Lower lobe of right lung (tissue), 2 donors: ENCODE measurements at regions not wholly inside any gene's neighbourhood (a gene's known extent, or its start where the extent isn't known, plus 50 kb on each side); places are given as distances from the start of the nearest gene placed in this dataset.

Experiments used
- ATAC-seq, 2 donors: fragments of 200-7000 bp; cut with Tn5 transposase; one replicate each; pipeline ENCODE4 v1.9.1; 2020 to 2022; ENCODE audit warnings: mild to moderate bottlenecking in 2 of 2, moderate library complexity in 2 of 2
- DNase-seq: peaks from one replicate; pipeline ENCODE4 v3.0.0-alpha.2; 2020
- H3K27ac ChIP-seq: fragments of 200-600 bp; one replicate; pipeline ENCODE4 v1.8.0; 2022
- H3K27me3 ChIP-seq: fragments of 200-600 bp; one replicate; pipeline ENCODE4 v1.8.0; 2022; ENCODE audit warnings: low read depth
- H3K36me3 ChIP-seq: fragments of 200-600 bp; one replicate; pipeline ENCODE4 v1.8.0; 2022; ENCODE audit warnings: mild to moderate bottlenecking
- H3K4me1 ChIP-seq: fragments of 200-600 bp; one replicate; pipeline ENCODE4 v1.8.0; 2022
- H3K4me3 ChIP-seq: fragments of 200-600 bp; one replicate; pipeline ENCODE4 v1.8.0; 2022; ENCODE audit warnings: mild to moderate bottlenecking
- H3K9me3 ChIP-seq: fragments of 200-600 bp; one replicate; pipeline ENCODE4 v1.8.0; 2022
- CTCF ChIP-seq: fragments of 200-600 bp; IDR thresholded peaks from one replicate; pipeline ENCODE4 v1.8.0; 2022; ENCODE audit warnings: antibody characterized with exemption, mild to moderate bottlenecking
- intact Hi-C: fragments of 100-400 bp; cut with DNase I; formaldehyde crosslinking; loops from one replicate; pipeline ENCODE4 v1.11.0; 2022
- donor health status: DM: no; HTN: yes; CAD: no; lungs with severe emphysema.

DNA sequence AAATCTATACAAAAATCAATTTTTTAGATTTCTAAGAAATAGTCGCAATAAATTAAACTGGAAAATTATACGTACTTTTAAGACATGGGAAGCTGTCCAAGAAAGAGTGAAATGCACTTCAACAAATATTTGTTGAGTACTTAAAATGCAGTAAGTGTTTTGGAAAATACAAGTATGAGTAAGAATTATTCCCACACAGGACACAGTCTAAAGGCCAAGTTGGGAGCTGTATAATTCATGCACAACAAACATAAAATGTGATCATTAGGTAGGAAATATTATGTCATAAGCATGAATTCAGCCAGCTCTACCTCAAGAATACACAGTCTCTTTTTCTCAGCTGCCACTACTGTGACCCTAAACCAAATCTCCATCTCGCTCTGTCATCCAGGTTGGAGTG, 267.6 kb downstream of the CNTN3 start:
- intact Hi-C loops = no loop called here
- DNase-seq = no peak
- no peak overlapping the region for H3K4me3 ChIP-seq
- H3K4me1 ChIP-seq = no peaks in the 10 kb centered on the region
- no peak overlapping the region for H3K27ac ChIP-seq
- no peaks in the 10 kb centered on the region for H3K36me3 ChIP-seq
- no peak for ATAC-seq
- TF ChIP-seq CTCF = no peak
- H3K27me3 ChIP-seq = no peaks in the 10 kb centered on the region
- H3K9me3 ChIP-seq = no peaks in the 10 kb centered on the region

GRCh38 chr3:74345701-74346100, 268.8 kb downstream of the CNTN3 start:
- H3K4me1 ChIP-seq = no peaks in the 10 kb centered on the region
- no peaks in the 10 kb centered on the region for H3K9me3 ChIP-seq
- DNase-seq = no peak
- intact Hi-C loops = no loop called here
- TF ChIP-seq CTCF = no peak
- no peaks in the 10 kb centered on the region for H3K27me3 ChIP-seq
- H3K4me3 ChIP-seq = no peak overlapping the region
- no peak for ATAC-seq
- no peaks in the 10 kb centered on the region for H3K36me3 ChIP-seq
- no peak overlapping the region for H3K27ac ChIP-seq

- Histone ChIP-seq H3K4me3 (no peak overlapping the region), H3K27me3 (no peaks in the 10 kb centered on the region), H3K36me3 (no peaks in the 10 kb centered on the region), H3K27ac (no peak overlapping the region), H3K4me1 (no peaks in the 10 kb centered on the region), H3K9me3 (no peaks in the 10 kb centered on the region)
- no peak for TF ChIP-seq CTCF
- DNase-seq (no peak), ATAC-seq (no peak)
- intact Hi-C loops = no loop called here
These were observed 269.5 kb downstream of the CNTN3 start for GRCh38 chr3:74344865-74345440.

DNA sequence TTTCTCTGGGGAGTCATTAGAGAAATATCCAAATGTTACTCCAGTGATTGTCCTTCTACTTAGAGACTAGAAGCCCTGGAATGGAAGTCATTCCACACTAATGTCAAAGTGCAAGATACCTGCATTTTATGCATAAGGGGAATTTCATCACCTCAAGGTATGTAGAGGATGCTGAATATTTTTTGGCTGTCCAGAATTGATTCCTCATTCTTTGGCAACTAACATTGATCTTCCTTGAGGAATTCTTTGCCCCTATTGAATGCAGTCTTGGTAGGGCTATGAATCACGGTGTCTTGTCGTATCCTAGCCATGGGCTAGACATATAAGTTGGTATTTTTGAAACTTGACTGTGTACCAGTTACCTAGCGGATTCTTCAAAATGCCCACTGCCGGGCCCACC, 271.1 kb downstream of the CNTN3 start:
- Histone ChIP-seq H3K27ac (no peak overlapping the region), H3K36me3 (no peaks in the 10 kb centered on the region), H3K4me3 (no peak overlapping the region), H3K4me1 (no peaks in the 10 kb centered on the region), H3K27me3 (no peaks in the 10 kb centered on the region), H3K9me3 (no peaks in the 10 kb centered on the region)
- intact Hi-C loops = no loop called here
- no peak for TF ChIP-seq CTCF
- DNase-seq (no peak), ATAC-seq (no peak)

DNA sequence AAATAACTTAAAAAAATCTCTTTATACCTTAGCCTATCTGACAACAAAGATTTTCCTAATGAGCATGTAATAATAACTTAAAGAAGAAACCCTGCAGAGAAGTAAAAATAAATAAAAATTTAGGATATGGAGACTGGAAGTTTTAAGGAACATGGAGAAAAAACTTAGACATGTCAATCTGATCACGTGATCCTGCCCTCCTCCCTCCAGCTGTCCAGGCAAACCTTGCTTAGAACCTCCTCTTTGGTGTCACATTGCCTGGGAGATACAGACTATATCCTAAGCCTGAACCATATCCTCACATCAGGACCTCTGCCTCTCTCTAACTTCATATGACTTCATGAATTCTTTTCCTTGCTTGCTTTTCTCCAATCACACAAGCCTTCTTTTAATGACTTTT, 275.5 kb downstream of the CNTN3 start:
- Histone ChIP-seq H3K9me3 (no peaks in the 10 kb centered on the region), H3K4me3 (no peak overlapping the region), H3K27me3 (no peaks in the 10 kb centered on the region), H3K4me1 (no peaks in the 10 kb centered on the region), H3K27ac (no peak overlapping the region), H3K36me3 (no peaks in the 10 kb centered on the region)
- no peak for TF ChIP-seq CTCF
- ATAC-seq = no peak
- intact Hi-C loops = no loop called here
- DNase-seq = no peak

DNA sequence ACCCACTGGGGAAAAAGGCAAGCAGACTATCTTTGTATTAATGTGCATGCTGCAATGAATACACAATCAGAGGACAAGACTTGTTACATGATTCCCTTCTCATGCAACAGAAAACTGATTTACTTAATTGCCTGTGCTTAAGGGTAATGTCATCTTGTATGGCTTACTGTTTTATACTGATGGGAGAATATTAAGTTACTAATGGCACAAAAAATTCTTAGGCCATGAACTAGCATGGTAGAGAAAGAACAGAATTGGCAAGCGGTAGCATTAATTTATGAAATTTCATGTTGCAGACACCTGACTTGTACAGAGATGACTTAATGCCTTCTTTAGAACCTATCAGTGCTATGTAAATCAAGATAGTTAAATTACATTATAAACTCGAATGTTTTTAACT, 282.3 kb downstream of the CNTN3 start:
- no peak for ATAC-seq
- Histone ChIP-seq H3K27me3 (no peaks in the 10 kb centered on the region), H3K27ac (no peak overlapping the region), H3K9me3 (no peaks in the 10 kb centered on the region), H3K4me3 (no peak overlapping the region), H3K4me1 (no peaks in the 10 kb centered on the region), H3K36me3 (no peaks in the 10 kb centered on the region)
- intact Hi-C loops = no loop called here
- no peak for TF ChIP-seq CTCF
- no peak for DNase-seq
